ENCODE measurements at regions not wholly inside any gene's neighbourhood (a gene's known extent, or its start where the extent isn't known, plus 50 kb on each side); places are given as distances from the start of the nearest gene placed in this dataset.

GRCh38 chr6:92701425-92702096 lies 717.8 kb downstream of the EPHA7 start:
- Histone ChIP-seq H3K27me3 (replicated peaks in 2 of 5; ENCODE audit: control insufficient read depth in 4 of 5, insufficient read depth in 5 of 5, low read length in 4 of 5) (no peaks in the 10 kb centered on the region), H3K4me3 (ENCODE audit: control insufficient read depth in 1 of 7, extremely low read depth in 1 of 7, insufficient read depth in 4 of 7, low read depth in 2 of 7, low read length in 6 of 7) (no peak overlapping the region), H3K36me3 (ENCODE audit: control insufficient read depth in 4 of 4, insufficient read depth in 4 of 4, low read length in 3 of 4) (no peaks in the 10 kb centered on the region), H3K4me1 (ENCODE audit: control extremely low read depth in 1 of 4, control insufficient read depth in 4 of 4, insufficient read depth in 4 of 4, low read length in 3 of 4) (no peaks in the 10 kb centered on the region), H3K9me3 (ENCODE audit: control extremely low read depth in 1 of 5, control insufficient read depth in 4 of 5, insufficient read depth in 2 of 5, low read depth in 1 of 5, low read length in 4 of 5) (no peaks in the 10 kb centered on the region), H3K27ac (ENCODE audit: insufficient read depth in 1 of 2, low read depth in 1 of 2, low read length in 2 of 2, poor library complexity in 1 of 2, severe bottlenecking in 2 of 2) (no peak overlapping the region)
- ChIA-PET CTCF (interaction anchor here (1.0 kb wide), 1 partner anchor 18 kb away, joined by 3 read pairs; no protein-coding TSS in a partner anchor), POLR2A (interaction anchor here (0.6 kb wide), 1 partner anchor 17 kb away, joined by 4 read pairs; no protein-coding TSS in a partner anchor)
- 97% methylated on average over 6 of the region's 10 CpGs for WGBS (ENCODE audit: insufficient coverage)
- no peak for DNase-seq

- CTCF ChIA-PET = no interaction called here
- no peak for DNase-seq
- 95% methylated on average over 9 of the region's 11 CpGs for WGBS (ENCODE audit: insufficient coverage)
These were observed 718.9 kb downstream of the EPHA7 start for GRCh38 chr6:92700411-92700810.

GRCh38 chr6:92690997-92691599 lies 728.3 kb downstream of the EPHA7 start:
- H3K4me3 ChIP-seq (ENCODE audit: control insufficient read depth in 1 of 7, extremely low read depth in 1 of 7, insufficient read depth in 4 of 7, low read depth in 2 of 7, low read length in 6 of 7) = no peak overlapping the region
- H3K9me3 ChIP-seq (ENCODE audit: control extremely low read depth in 1 of 5, control insufficient read depth in 4 of 5, insufficient read depth in 2 of 5, low read depth in 1 of 5, low read length in 4 of 5) = no peaks in the 10 kb centered on the region
- H3K27ac ChIP-seq (ENCODE audit: insufficient read depth in 1 of 2, low read depth in 1 of 2, low read length in 2 of 2, poor library complexity in 1 of 2, severe bottlenecking in 2 of 2) = no peak overlapping the region
- POLR2A ChIA-PET = no interaction called here
- no peaks in the 10 kb centered on the region for H3K4me1 ChIP-seq (ENCODE audit: control extremely low read depth in 1 of 4, control insufficient read depth in 4 of 4, insufficient read depth in 4 of 4, low read length in 3 of 4)
- no peak for DNase-seq
- CTCF ChIA-PET = no interaction called here
- 100% methylated on average over 1 of the region's 2 CpGs for WGBS (ENCODE audit: insufficient coverage)
- H3K36me3 ChIP-seq (ENCODE audit: control insufficient read depth in 4 of 4, insufficient read depth in 4 of 4, low read length in 3 of 4) = no peaks in the 10 kb centered on the region
- H3K27me3 ChIP-seq (replicated peaks in 2 of 5; ENCODE audit: control insufficient read depth in 4 of 5, insufficient read depth in 5 of 5, low read length in 4 of 5) = no peaks in the 10 kb centered on the region

More at GRCh38 chr6:92700411-92700810, 718.9 kb downstream of the EPHA7 start:
- no peaks in the 10 kb centered on the region for H3K4me1 ChIP-seq (ENCODE audit: control extremely low read depth in 1 of 4, control insufficient read depth in 4 of 4, insufficient read depth in 4 of 4, low read length in 3 of 4)
- H3K27me3 ChIP-seq (replicated peaks in 2 of 5; ENCODE audit: control insufficient read depth in 4 of 5, insufficient read depth in 5 of 5, low read length in 4 of 5) = no peaks in the 10 kb centered on the region
- POLR2A ChIA-PET = no interaction called here
- no peaks in the 10 kb centered on the region for H3K36me3 ChIP-seq (ENCODE audit: control insufficient read depth in 4 of 4, insufficient read depth in 4 of 4, low read length in 3 of 4)
- no peak overlapping the region for H3K4me3 ChIP-seq (ENCODE audit: control insufficient read depth in 1 of 7, extremely low read depth in 1 of 7, insufficient read depth in 4 of 7, low read depth in 2 of 7, low read length in 6 of 7)
- no peak overlapping the region for H3K27ac ChIP-seq (ENCODE audit: insufficient read depth in 1 of 2, low read depth in 1 of 2, low read length in 2 of 2, poor library complexity in 1 of 2, severe bottlenecking in 2 of 2)
- no peaks in the 10 kb centered on the region for H3K9me3 ChIP-seq (ENCODE audit: control extremely low read depth in 1 of 5, control insufficient read depth in 4 of 5, insufficient read depth in 2 of 5, low read depth in 1 of 5, low read length in 4 of 5)

- Histone ChIP-seq H3K36me3 (ENCODE audit: control insufficient read depth in 4 of 4, insufficient read depth in 4 of 4, low read length in 3 of 4) (no peaks in the 10 kb centered on the region), H3K9me3 (ENCODE audit: control extremely low read depth in 1 of 5, control insufficient read depth in 4 of 5, insufficient read depth in 2 of 5, low read depth in 1 of 5, low read length in 4 of 5) (no peaks in the 10 kb centered on the region), H3K4me1 (ENCODE audit: control extremely low read depth in 1 of 4, control insufficient read depth in 4 of 4, insufficient read depth in 4 of 4, low read length in 3 of 4) (no peaks in the 10 kb centered on the region), H3K27me3 (replicated peaks in 2 of 5; ENCODE audit: control insufficient read depth in 4 of 5, insufficient read depth in 5 of 5, low read length in 4 of 5) (no peaks in the 10 kb centered on the region), H3K4me3 (ENCODE audit: control insufficient read depth in 1 of 7, extremely low read depth in 1 of 7, insufficient read depth in 4 of 7, low read depth in 2 of 7, low read length in 6 of 7) (no peak overlapping the region), H3K27ac (ENCODE audit: insufficient read depth in 1 of 2, low read depth in 1 of 2, low read length in 2 of 2, poor library complexity in 1 of 2, severe bottlenecking in 2 of 2) (no peak overlapping the region)
- DNase-seq = no peak
- CTCF ChIA-PET = no interaction called here
- POLR2A ChIA-PET = no interaction called here
- WGBS (ENCODE audit: insufficient coverage) = 51% methylated on average over 2 of the region's 2 CpGs
These were observed 731.0 kb downstream of the EPHA7 start for GRCh38 chr6:92688342-92688741.

- CTCF ChIA-PET = no interaction called here
- WGBS (ENCODE audit: insufficient coverage) = 100% methylated on average over 2 of the region's 2 CpGs
These were observed 732.1 kb downstream of the EPHA7 start for GRCh38 chr6:92687278-92687677.

GRCh38 chr6:92684386-92684785 lies 735.0 kb downstream of the EPHA7 start:
- Histone ChIP-seq H3K4me3 (ENCODE audit: control insufficient read depth in 1 of 7, extremely low read depth in 1 of 7, insufficient read depth in 4 of 7, low read depth in 2 of 7, low read length in 6 of 7) (no peak overlapping the region), H3K4me1 (ENCODE audit: control extremely low read depth in 1 of 4, control insufficient read depth in 4 of 4, insufficient read depth in 4 of 4, low read length in 3 of 4) (no peaks in the 10 kb centered on the region), H3K27me3 (replicated peaks in 2 of 5; ENCODE audit: control insufficient read depth in 4 of 5, insufficient read depth in 5 of 5, low read length in 4 of 5) (no peaks in the 10 kb centered on the region), H3K36me3 (ENCODE audit: control insufficient read depth in 4 of 4, insufficient read depth in 4 of 4, low read length in 3 of 4) (no peaks in the 10 kb centered on the region), H3K9me3 (ENCODE audit: control extremely low read depth in 1 of 5, control insufficient read depth in 4 of 5, insufficient read depth in 2 of 5, low read depth in 1 of 5, low read length in 4 of 5) (no peaks in the 10 kb centered on the region), H3K27ac (ENCODE audit: insufficient read depth in 1 of 2, low read depth in 1 of 2, low read length in 2 of 2, poor library complexity in 1 of 2, severe bottlenecking in 2 of 2) (no peak overlapping the region)
- no peak for DNase-seq
- no CpG with 5 or more reads among the region's 1 CpG for WGBS (ENCODE audit: insufficient coverage)
- POLR2A ChIA-PET = no interaction called here
- CTCF ChIA-PET = no interaction called here

More at GRCh38 chr6:92687278-92687677, 732.1 kb downstream of the EPHA7 start:
- Histone ChIP-seq H3K27ac (ENCODE audit: insufficient read depth in 1 of 2, low read depth in 1 of 2, low read length in 2 of 2, poor library complexity in 1 of 2, severe bottlenecking in 2 of 2) (no peak overlapping the region), H3K36me3 (ENCODE audit: control insufficient read depth in 4 of 4, insufficient read depth in 4 of 4, low read length in 3 of 4) (no peaks in the 10 kb centered on the region), H3K4me1 (ENCODE audit: control extremely low read depth in 1 of 4, control insufficient read depth in 4 of 4, insufficient read depth in 4 of 4, low read length in 3 of 4) (no peaks in the 10 kb centered on the region), H3K9me3 (ENCODE audit: control extremely low read depth in 1 of 5, control insufficient read depth in 4 of 5, insufficient read depth in 2 of 5, low read depth in 1 of 5, low read length in 4 of 5) (no peaks in the 10 kb centered on the region), H3K27me3 (replicated peaks in 2 of 5; ENCODE audit: control insufficient read depth in 4 of 5, insufficient read depth in 5 of 5, low read length in 4 of 5) (no peaks in the 10 kb centered on the region), H3K4me3 (ENCODE audit: control insufficient read depth in 1 of 7, extremely low read depth in 1 of 7, insufficient read depth in 4 of 7, low read depth in 2 of 7, low read length in 6 of 7) (no peak overlapping the region)
- POLR2A ChIA-PET = no interaction called here
- no peak for DNase-seq

GRCh38 chr6:92683748-92684147 lies 735.6 kb downstream of the EPHA7 start:
- Histone ChIP-seq H3K27ac (ENCODE audit: insufficient read depth in 1 of 2, low read depth in 1 of 2, low read length in 2 of 2, poor library complexity in 1 of 2, severe bottlenecking in 2 of 2) (no peak overlapping the region), H3K4me3 (ENCODE audit: control insufficient read depth in 1 of 7, extremely low read depth in 1 of 7, insufficient read depth in 4 of 7, low read depth in 2 of 7, low read length in 6 of 7) (no peak overlapping the region), H3K9me3 (ENCODE audit: control extremely low read depth in 1 of 5, control insufficient read depth in 4 of 5, insufficient read depth in 2 of 5, low read depth in 1 of 5, low read length in 4 of 5) (no peaks in the 10 kb centered on the region), H3K36me3 (ENCODE audit: control insufficient read depth in 4 of 4, insufficient read depth in 4 of 4, low read length in 3 of 4) (no peaks in the 10 kb centered on the region), H3K4me1 (ENCODE audit: control extremely low read depth in 1 of 4, control insufficient read depth in 4 of 4, insufficient read depth in 4 of 4, low read length in 3 of 4) (no peaks in the 10 kb centered on the region), H3K27me3 (replicated peaks in 2 of 5; ENCODE audit: control insufficient read depth in 4 of 5, insufficient read depth in 5 of 5, low read length in 4 of 5) (no peaks in the 10 kb centered on the region)
- WGBS (ENCODE audit: insufficient coverage) = no CpG with 5 or more reads among the region's 2 CpGs
- ChIA-PET CTCF (no interaction called here), POLR2A (no interaction called here)
- no peak for DNase-seq

All from common myeloid progenitor, CD34-positive (primary cell).